ENCODE measurements at regions not wholly inside any gene's neighbourhood (a gene's known extent, or its start where the extent isn't known, plus 50 kb on each side); places are given as distances from the start of the nearest gene placed in this dataset.

DNA sequence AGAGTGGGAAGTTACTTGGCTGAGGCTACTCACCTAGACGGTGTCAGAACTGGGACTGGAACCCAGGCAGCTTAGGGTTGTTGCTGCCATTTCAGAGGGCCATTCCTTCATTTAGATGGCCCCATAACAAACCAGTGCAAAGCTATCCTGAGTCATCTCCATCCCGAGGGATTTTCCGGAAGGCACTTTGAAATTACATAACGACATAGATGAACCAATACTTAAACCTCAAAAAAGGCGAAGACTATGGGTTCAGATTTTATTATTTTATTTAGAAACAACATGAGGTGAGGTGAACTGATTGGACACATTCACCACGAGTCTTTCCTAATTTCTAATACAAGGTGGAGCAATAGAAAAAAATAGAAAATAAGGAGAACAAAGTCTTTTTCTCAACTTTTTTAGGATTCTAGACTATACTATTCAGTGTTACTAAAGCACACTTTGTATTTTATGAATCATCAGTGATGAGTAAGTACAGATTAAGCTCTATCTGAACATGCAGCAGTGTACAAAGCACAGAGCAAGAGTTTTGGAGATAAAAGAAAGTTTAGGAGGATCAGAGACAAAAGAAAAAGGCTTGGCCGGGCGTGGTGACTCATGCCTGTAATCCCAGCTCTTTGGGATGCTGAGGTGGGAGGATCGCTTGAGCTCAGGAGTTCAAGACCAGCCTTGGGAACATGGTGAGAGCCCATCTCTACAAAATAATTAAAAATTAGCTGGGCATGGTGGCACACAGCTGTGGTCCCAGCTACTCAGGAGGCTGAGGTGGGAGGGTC is 79.5 kb upstream of the SVIL start:
- DNase-seq (ENCODE audit: insufficient read length, low spot score) (no peak), FAIRE-seq (no peak)
- TF ChIP-seq POU2F2 (IDR thresholded peaks at IDR 0.05; ENCODE audit: low read depth, low read length) (no peak), TAF1 (IDR thresholded peaks at IDR 0.05; ENCODE audit: low read depth, low read length) (no peak), POLR2A (IDR thresholded peaks at IDR 0.05; ENCODE audit: low read depth, low read length) (no peak), POLR2AphosphoS5 (IDR thresholded peaks at IDR 0.05; ENCODE audit: low read depth, low read length) (no peak), PAX5 (IDR thresholded peaks at IDR 0.05; ENCODE audit: insufficient read depth, low read length, severe bottlenecking) (no peak), SPI1 (IDR thresholded peaks at IDR 0.05; ENCODE audit: low read depth, low read length) (no peak)

DNA sequence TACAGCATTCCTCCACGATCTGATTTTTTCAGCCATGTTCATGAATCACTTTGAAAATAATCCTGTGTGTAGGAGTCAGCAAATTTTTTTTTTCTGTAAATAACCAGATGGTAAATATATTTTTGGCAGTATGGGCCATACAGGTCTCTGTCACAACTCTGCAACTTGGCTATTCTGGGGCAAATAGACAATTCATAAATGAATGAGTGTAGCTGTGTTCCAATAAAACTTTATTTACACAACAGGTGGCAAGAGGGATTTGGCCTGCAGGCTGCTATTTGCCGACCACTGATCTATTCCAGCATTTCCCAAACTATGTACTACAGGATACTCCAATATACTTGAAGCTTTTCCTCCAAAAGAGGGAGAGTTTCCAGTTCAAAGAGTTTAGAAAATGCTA is 78.7 kb upstream of the SVIL start:
- TF ChIP-seq SPI1 (IDR thresholded peaks at IDR 0.05; ENCODE audit: low read depth, low read length) (no peak), POLR2A (IDR thresholded peaks at IDR 0.05; ENCODE audit: low read depth, low read length) (no peak), PAX5 (IDR thresholded peaks at IDR 0.05; ENCODE audit: insufficient read depth, low read length, severe bottlenecking) (no peak), TAF1 (IDR thresholded peaks at IDR 0.05; ENCODE audit: low read depth, low read length) (no peak), POLR2AphosphoS5 (IDR thresholded peaks at IDR 0.05; ENCODE audit: low read depth, low read length) (no peak), POU2F2 (IDR thresholded peaks at IDR 0.05; ENCODE audit: low read depth, low read length) (no peak)
- FAIRE-seq: no peak
- no peak for DNase-seq (ENCODE audit: insufficient read length, low spot score)

DNA sequence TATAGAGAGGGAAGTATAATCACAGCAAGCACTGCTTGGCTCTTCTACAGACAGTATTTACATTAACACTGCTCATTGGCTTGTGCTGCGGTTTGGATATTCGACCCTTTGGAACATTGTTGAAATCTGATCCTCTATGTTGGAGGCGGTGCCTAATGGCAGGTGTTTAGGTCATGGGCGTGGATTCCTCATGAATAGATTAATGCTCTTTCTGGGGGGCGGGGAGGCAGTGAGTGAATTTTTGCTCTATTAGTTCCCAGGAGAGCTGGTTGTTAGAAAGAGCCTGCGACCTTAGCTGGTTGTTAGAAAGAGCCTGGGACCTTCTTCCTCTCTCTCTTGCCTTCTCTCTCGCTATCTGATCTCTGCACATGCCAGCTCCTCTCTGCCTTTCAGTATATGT is 77.3 kb upstream of the SVIL start:
- TF ChIP-seq SPI1 (IDR thresholded peaks at IDR 0.05; ENCODE audit: low read depth, low read length) (no peak), POLR2AphosphoS5 (IDR thresholded peaks at IDR 0.05; ENCODE audit: low read depth, low read length) (no peak), PAX5 (IDR thresholded peaks at IDR 0.05; ENCODE audit: insufficient read depth, low read length, severe bottlenecking) (no peak), TAF1 (IDR thresholded peaks at IDR 0.05; ENCODE audit: low read depth, low read length) (no peak), POU2F2 (IDR thresholded peaks at IDR 0.05; ENCODE audit: low read depth, low read length) (no peak), POLR2A (IDR thresholded peaks at IDR 0.05; ENCODE audit: low read depth, low read length) (no peak)
- no peak for FAIRE-seq
- DNase-seq (ENCODE audit: insufficient read length, low spot score): no peak

DNA sequence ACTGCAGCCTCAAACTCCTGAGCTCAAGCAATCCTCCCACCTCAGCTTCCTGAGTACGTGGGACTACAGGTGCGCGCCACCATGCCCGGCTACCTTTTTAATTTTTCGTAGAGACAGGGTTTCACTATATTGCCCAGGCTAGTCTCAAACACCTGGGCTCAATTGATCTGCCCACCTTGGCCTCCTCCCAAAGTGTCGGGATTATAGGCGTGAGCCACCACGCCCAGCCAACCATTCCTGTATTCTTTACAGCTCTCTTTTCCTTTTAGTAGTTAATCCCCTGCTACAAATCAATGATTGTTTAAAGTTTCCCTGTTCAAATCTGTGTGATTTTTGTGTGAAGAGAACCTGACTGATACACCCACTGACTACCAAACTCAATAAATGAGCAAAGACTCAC is 75.4 kb upstream of the SVIL start:
- FAIRE-seq: no peak
- no peak for DNase-seq (ENCODE audit: insufficient read length, low spot score)
- TF ChIP-seq SPI1 (IDR thresholded peaks at IDR 0.05; ENCODE audit: low read depth, low read length) (no peak), POU2F2 (IDR thresholded peaks at IDR 0.05; ENCODE audit: low read depth, low read length) (no peak), TAF1 (IDR thresholded peaks at IDR 0.05; ENCODE audit: low read depth, low read length) (no peak), PAX5 (IDR thresholded peaks at IDR 0.05; ENCODE audit: insufficient read depth, low read length, severe bottlenecking) (no peak), POLR2A (IDR thresholded peaks at IDR 0.05; ENCODE audit: low read depth, low read length) (no peak), POLR2AphosphoS5 (IDR thresholded peaks at IDR 0.05; ENCODE audit: low read depth, low read length) (no peak)

DNA sequence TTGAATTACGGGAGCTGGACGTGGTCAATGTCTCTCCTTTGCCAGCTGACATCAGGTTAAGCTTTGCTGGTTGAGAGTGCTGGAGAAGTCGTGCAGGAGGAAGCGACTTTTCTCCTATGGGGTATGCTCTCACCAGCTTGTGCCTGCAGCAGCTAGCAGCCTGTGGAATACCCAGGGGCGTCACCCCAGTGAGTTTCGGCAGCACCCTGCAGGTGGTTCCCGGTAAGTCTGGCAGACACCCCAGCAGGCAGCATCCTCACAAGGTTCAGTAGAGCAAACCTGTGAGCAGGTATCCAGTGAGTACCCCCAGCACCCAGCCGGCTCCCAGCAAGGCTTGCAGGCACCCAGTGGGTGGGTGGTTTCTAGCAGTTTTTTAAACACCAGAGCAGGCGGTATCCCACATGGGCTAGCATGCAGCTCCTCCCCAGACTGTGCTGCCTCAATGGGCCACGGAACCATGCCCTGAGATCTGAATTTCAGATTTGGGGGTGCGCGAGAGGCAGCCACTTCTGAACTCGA is 74.8 kb upstream of the SVIL start:
- no peak for DNase-seq (ENCODE audit: insufficient read length, low spot score)
- no peak for FAIRE-seq
- TF ChIP-seq POU2F2 (IDR thresholded peaks at IDR 0.05; ENCODE audit: low read depth, low read length): no peak
- TF ChIP-seq PAX5 (IDR thresholded peaks at IDR 0.05; ENCODE audit: insufficient read depth, low read length, severe bottlenecking): no peak
- no peak for TF ChIP-seq TAF1 (IDR thresholded peaks at IDR 0.05; ENCODE audit: low read depth, low read length)
- no peak for TF ChIP-seq SPI1 (IDR thresholded peaks at IDR 0.05; ENCODE audit: low read depth, low read length)
- TF ChIP-seq POLR2AphosphoS5 (IDR thresholded peaks at IDR 0.05; ENCODE audit: low read depth, low read length): no peak
- no peak for TF ChIP-seq POLR2A (IDR thresholded peaks at IDR 0.05; ENCODE audit: low read depth, low read length)

DNA sequence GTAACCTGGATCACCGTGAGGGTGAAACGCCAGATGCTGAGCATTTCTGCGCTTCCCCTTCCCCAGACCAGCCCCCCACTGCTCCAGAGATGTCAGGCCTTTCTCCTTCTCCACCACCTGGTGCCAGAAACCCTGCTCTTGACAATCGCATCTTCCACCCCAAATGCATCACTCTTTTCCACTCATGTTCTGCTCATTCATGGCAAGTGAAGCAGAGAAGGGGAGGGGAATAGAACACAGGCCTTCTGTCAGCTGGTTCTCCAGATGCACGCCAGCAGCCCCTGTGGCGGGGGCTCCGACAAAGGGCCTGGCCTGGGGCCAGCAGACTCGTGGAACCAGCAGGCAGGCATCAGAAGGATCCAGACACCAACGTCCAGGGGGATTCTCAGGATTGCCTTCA is 68.5 kb upstream of the SVIL start:
- DNase-seq (ENCODE audit: insufficient read length, low spot score) (no peak), FAIRE-seq (no peak)
- TF ChIP-seq TAF1 (IDR thresholded peaks at IDR 0.05; ENCODE audit: low read depth, low read length): no peak
- TF ChIP-seq POLR2A (IDR thresholded peaks at IDR 0.05; ENCODE audit: low read depth, low read length): no peak
- TF ChIP-seq POU2F2 (IDR thresholded peaks at IDR 0.05; ENCODE audit: low read depth, low read length): no peak
- no peak for TF ChIP-seq PAX5 (IDR thresholded peaks at IDR 0.05; ENCODE audit: insufficient read depth, low read length, severe bottlenecking)
- no peak for TF ChIP-seq POLR2AphosphoS5 (IDR thresholded peaks at IDR 0.05; ENCODE audit: low read depth, low read length)
- TF ChIP-seq SPI1 (IDR thresholded peaks at IDR 0.05; ENCODE audit: low read depth, low read length): no peak

DNA sequence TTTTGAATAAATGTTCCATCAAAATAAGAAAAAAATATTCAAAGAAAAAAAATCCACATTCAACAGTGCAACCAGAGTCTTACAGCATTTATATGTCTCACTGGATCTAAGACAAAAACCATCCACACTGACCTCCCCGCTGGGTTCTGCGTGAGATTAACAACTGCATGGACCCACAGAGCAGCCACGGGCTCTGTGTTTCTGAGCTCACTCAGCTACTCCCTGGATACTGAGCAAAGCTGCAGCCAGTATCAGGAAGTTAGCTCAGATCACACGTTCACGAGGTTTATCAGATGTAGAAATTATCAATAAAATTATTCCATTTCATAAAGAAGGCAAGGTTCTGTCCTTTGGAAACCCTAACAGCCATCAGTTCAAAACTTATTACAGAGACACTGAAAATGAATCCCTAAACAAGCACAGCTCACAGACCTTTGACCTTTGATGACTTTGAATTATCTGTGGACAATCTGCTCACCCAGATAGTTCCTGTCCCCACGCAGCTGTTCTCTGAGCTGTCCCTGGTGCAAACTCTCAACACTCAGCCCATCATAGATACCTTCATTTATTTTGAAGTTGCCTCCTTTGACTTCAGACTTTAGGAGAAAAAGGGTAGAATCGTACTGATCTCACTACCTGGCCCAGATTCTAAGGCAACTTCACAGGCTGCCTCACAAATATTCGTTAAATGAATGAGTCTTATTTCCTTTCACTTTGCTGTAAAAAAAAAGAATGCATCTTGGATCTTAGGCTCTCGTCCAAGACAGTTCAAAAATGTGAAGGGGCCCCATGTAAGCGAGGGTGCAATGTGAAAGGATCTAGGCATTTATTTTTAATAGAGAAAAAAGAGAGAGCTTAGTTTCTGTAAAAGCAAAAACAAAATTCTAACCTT is 67.7 kb upstream of the SVIL start:
- TF ChIP-seq POLR2A (IDR thresholded peaks at IDR 0.05; ENCODE audit: low read depth, low read length) (no peak), POLR2AphosphoS5 (IDR thresholded peaks at IDR 0.05; ENCODE audit: low read depth, low read length) (no peak), SPI1 (IDR thresholded peaks at IDR 0.05; ENCODE audit: low read depth, low read length) (no peak), PAX5 (IDR thresholded peaks at IDR 0.05; ENCODE audit: insufficient read depth, low read length, severe bottlenecking) (no peak), TAF1 (IDR thresholded peaks at IDR 0.05; ENCODE audit: low read depth, low read length) (no peak), POU2F2 (IDR thresholded peaks at IDR 0.05; ENCODE audit: low read depth, low read length) (no peak)
- FAIRE-seq (no peak), DNase-seq (ENCODE audit: insufficient read length, low spot score) (no peak)

DNA sequence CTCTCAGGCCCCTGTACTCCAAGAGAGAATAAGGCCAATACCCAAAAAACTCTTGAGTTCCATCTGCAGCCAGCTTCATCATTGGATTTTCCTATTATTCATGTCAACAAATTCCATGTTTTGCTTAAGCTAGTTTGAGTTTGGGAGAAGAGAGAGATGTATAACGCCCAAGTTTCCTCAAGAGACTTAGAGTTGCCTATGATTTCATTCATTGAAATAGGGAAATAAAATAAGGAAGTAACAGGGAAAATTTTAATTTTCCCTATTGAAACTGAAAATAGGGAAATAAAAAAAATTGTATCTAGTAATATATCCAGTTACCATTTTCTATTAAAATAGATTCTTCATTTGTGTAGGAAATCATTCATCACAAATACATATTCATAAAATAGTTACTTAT is 66.5 kb upstream of the SVIL start:
- FAIRE-seq: no peak
- DNase-seq (ENCODE audit: insufficient read length, low spot score): no peak
- TF ChIP-seq TAF1 (IDR thresholded peaks at IDR 0.05; ENCODE audit: low read depth, low read length) (no peak), PAX5 (IDR thresholded peaks at IDR 0.05; ENCODE audit: insufficient read depth, low read length, severe bottlenecking) (no peak), SPI1 (IDR thresholded peaks at IDR 0.05; ENCODE audit: low read depth, low read length) (no peak), POLR2A (IDR thresholded peaks at IDR 0.05; ENCODE audit: low read depth, low read length) (no peak), POLR2AphosphoS5 (IDR thresholded peaks at IDR 0.05; ENCODE audit: low read depth, low read length) (no peak), POU2F2 (IDR thresholded peaks at IDR 0.05; ENCODE audit: low read depth, low read length) (no peak)

DNA sequence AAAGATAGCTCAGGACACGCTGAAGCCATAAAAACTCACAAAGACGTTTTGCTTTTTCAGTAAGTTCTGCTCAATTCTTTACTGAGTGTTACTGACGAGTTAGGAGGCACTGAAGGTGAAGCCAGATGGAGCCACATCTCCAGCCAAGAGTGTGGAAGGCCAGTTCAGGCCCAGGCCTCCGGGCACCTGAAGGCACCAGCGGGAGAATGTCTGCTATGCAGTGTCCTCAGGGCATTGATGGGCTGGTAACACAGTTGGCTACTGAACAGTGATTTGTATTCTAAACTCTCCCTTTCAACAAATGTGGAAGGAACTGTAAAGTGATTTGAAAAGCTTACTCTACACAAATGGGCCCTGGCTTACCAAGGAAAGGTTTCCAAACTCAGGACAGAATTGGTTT is 64.8 kb upstream of the SVIL start:
- FAIRE-seq: no peak
- TF ChIP-seq POLR2A (IDR thresholded peaks at IDR 0.05; ENCODE audit: low read depth, low read length): no peak
- no peak for TF ChIP-seq PAX5 (IDR thresholded peaks at IDR 0.05; ENCODE audit: insufficient read depth, low read length, severe bottlenecking)
- TF ChIP-seq SPI1 (IDR thresholded peaks at IDR 0.05; ENCODE audit: low read depth, low read length): no peak
- TF ChIP-seq POU2F2 (IDR thresholded peaks at IDR 0.05; ENCODE audit: low read depth, low read length): no peak
- no peak for TF ChIP-seq TAF1 (IDR thresholded peaks at IDR 0.05; ENCODE audit: low read depth, low read length)
- DNase-seq (ENCODE audit: insufficient read length, low spot score): no peak

Data from GM12891 (cell line).